ENCODE measurements at regions not wholly inside any gene's neighbourhood (a gene's known extent, or its start where the extent isn't known, plus 50 kb on each side); places are given as distances from the start of the nearest gene placed in this dataset.

DNA sequence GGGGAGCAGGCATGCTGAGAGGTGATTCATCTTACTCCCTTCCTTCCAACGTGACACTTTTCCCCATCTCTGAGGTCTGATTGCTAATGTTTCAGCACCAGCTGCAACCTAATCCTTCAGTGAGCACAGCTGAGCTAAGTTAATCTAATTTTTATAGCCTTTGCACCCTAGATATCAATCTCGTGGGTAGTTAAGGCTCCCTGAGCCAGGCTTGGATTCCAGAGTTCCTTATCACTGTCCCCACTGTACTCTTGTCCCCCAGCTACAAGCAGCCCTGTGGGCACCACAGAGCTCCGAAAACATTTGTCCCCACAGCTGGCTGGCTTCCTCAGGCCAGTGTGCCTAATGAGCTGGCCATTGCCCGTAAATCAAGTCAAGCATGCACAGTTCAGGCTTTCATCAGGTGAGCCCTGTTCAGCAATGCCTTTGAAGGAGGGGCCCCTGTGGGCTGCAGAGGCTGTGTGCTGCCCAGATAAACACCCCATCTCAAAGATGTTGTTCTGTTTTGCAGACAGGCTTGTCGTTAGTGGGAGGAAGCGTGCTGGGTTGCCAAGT lies 376.9 kb upstream of the RASGRP1 start:
- TF ChIP-seq CTCF (IDR thresholded peaks at IDR 0.05; ENCODE audit: low read length) = no peak
- Histone ChIP-seq H3K4me2 (ENCODE audit: low read length) (no peak overlapping the region), H2AFZ (ENCODE audit: low read length) (no peak overlapping the region), H3K9me2 (ENCODE audit: low read depth, low read length) (no peaks in the 10 kb centered on the region), H3K36me3 (ENCODE audit: insufficient read depth, low read length) (no peaks in the 10 kb centered on the region), H3K9me3 (ENCODE audit: low read length) (no peaks in the 10 kb centered on the region), H3K4me3 (ENCODE audit: low read depth, low read length, poor library complexity, severe bottlenecking) (no peak overlapping the region), H4K20me1 (ENCODE audit: insufficient read depth, low read length) (no peaks in the 10 kb centered on the region), H3K27me3 (ENCODE audit: insufficient read depth, low read length) (no peaks in the 10 kb centered on the region), H3F3A (ENCODE audit: insufficient read depth, low read length) (no peaks in the 10 kb centered on the region), H3K9ac (ENCODE audit: low read length) (no peak overlapping the region), H3K27ac (ENCODE audit: low read depth, low read length, poor library complexity, severe bottlenecking) (no peak overlapping the region), H3K4me1 (ENCODE audit: insufficient read depth, low read length, severe bottlenecking) (no peaks in the 10 kb centered on the region), H3K79me2 (ENCODE audit: insufficient read depth, low read length) (no peaks in the 10 kb centered on the region)

DNA sequence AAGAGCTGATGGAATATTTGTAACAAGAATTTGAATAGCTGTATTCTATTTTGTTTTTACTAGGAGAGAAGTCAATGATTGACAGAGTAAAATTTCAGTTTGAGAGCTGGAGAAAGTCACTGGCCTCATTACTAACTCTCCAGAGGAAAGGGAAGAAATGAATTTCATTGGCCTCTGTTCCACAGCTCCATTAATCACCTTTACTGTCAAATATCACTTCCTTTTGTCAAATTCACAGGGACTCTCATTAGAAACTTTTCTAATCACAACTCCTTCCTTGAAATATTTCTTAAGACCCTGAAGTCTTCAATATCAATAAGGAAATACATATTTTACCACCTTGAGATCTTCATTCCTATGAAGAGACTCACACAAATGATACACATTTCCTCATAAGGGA lies 379.9 kb upstream of the RASGRP1 start:
- Histone ChIP-seq H3K9me3 (ENCODE audit: low read length) (no peaks in the 10 kb centered on the region), H3F3A (ENCODE audit: insufficient read depth, low read length) (no peaks in the 10 kb centered on the region), H3K36me3 (ENCODE audit: insufficient read depth, low read length) (no peaks in the 10 kb centered on the region), H3K4me2 (ENCODE audit: low read length) (no peak overlapping the region), H3K27ac (ENCODE audit: low read depth, low read length, poor library complexity, severe bottlenecking) (no peak overlapping the region), H2AFZ (ENCODE audit: low read length) (no peak overlapping the region), H3K9ac (ENCODE audit: low read length) (no peak overlapping the region), H3K27me3 (ENCODE audit: insufficient read depth, low read length) (no peaks in the 10 kb centered on the region), H4K20me1 (ENCODE audit: insufficient read depth, low read length) (no peaks in the 10 kb centered on the region), H3K79me2 (ENCODE audit: insufficient read depth, low read length) (no peaks in the 10 kb centered on the region), H3K4me3 (ENCODE audit: low read depth, low read length, poor library complexity, severe bottlenecking) (no peak overlapping the region), H3K4me1 (ENCODE audit: insufficient read depth, low read length, severe bottlenecking) (no peaks in the 10 kb centered on the region), H3K9me2 (ENCODE audit: low read depth, low read length) (no peaks in the 10 kb centered on the region)
- TF ChIP-seq EZH2 (IDR thresholded peaks at IDR 0.05; ENCODE audit: borderline replicate concordance, low read length) = no peak
- TF ChIP-seq CTCF (IDR thresholded peaks at IDR 0.05; ENCODE audit: low read length) = no peak

- Histone ChIP-seq H3K4me3 (ENCODE audit: low read depth, low read length, poor library complexity, severe bottlenecking) (no peak overlapping the region), H3K4me1 (ENCODE audit: insufficient read depth, low read length, severe bottlenecking) (no peaks in the 10 kb centered on the region), H3F3A (ENCODE audit: insufficient read depth, low read length) (no peaks in the 10 kb centered on the region), H3K27ac (ENCODE audit: low read depth, low read length, poor library complexity, severe bottlenecking) (no peak overlapping the region), H4K20me1 (ENCODE audit: insufficient read depth, low read length) (no peaks in the 10 kb centered on the region), H3K9me2 (ENCODE audit: low read depth, low read length) (no peaks in the 10 kb centered on the region), H3K4me2 (ENCODE audit: low read length) (no peak overlapping the region), H3K9ac (ENCODE audit: low read length) (no peak overlapping the region), H3K9me3 (ENCODE audit: low read length) (no peaks in the 10 kb centered on the region), H2AFZ (ENCODE audit: low read length) (no peak overlapping the region), H3K79me2 (ENCODE audit: insufficient read depth, low read length) (no peaks in the 10 kb centered on the region), H3K27me3 (ENCODE audit: insufficient read depth, low read length) (no peaks in the 10 kb centered on the region), H3K36me3 (ENCODE audit: insufficient read depth, low read length) (no peaks in the 10 kb centered on the region)
- TF ChIP-seq CTCF (IDR thresholded peaks at IDR 0.05; ENCODE audit: low read length) (no peak), EZH2 (IDR thresholded peaks at IDR 0.05; ENCODE audit: borderline replicate concordance, low read length) (no peak)
Observed at GRCh38 chr15:38945551-38946298, 381.1 kb upstream of the RASGRP1 start.
